OCI-LY1 (cell line): ENCODE measurements at regions not wholly inside any gene's neighbourhood (a gene's known extent, or its start where the extent isn't known, plus 50 kb on each side); places are given as distances from the start of the nearest gene placed in this dataset.

ENCODE experiments used
- H2AFZ ChIP-seq: fragments of 200-600 bp; sonication (generic), shearing (Covaris generic); 2 replicates; pipeline ENCODE4 v1.6.0; 2014; ENCODE audit warnings: antibody characterized with exemption, mild to moderate bottlenecking, low read length
- H3F3A ChIP-seq: fragments of 200-600 bp; sonication (generic), shearing (Covaris generic); 2 replicates; pipeline ENCODE4 v1.6.0; 2014; ENCODE audit warnings: mild to moderate bottlenecking, antibody characterized with exemption, low read length, moderate library complexity; ENCODE audit not compliant: insufficient read depth
- H3K27ac ChIP-seq: fragments of 200-600 bp; sonication (generic); 2 replicates; pipeline ENCODE4 v1.5.1; 2014; ENCODE audit warnings: low read length, mixed run types, mild to moderate bottlenecking, low read depth; ENCODE audit not compliant: poor library complexity, severe bottlenecking
- H3K27me3 ChIP-seq: fragments of 200-600 bp; sonication (generic); 2 replicates; pipeline ENCODE4 v1.6.0; 2014; ENCODE audit warnings: antibody characterized with exemption, mild to moderate bottlenecking, low read length, moderate library complexity; ENCODE audit not compliant: insufficient read depth
- H3K36me3 ChIP-seq: fragments of 200-600 bp; sonication (generic); 2 replicates; pipeline ENCODE4 v1.6.1; 2014; ENCODE audit warnings: mild to moderate bottlenecking, antibody characterized with exemption, low read length, moderate library complexity, mixed read lengths; ENCODE audit not compliant: insufficient read depth
- H3K4me1 ChIP-seq: fragments of 200-600 bp; sonication (generic); 2 replicates; pipeline ENCODE4 v1.5.1; 2014; ENCODE audit warnings: mild to moderate bottlenecking, low read length, moderate library complexity; ENCODE audit not compliant: insufficient read depth, severe bottlenecking
- H3K4me2 ChIP-seq: fragments of 200-600 bp; sonication (generic), shearing (Covaris generic); 2 replicates; pipeline ENCODE4 v1.6.1; 2014; ENCODE audit warnings: low read length
- H3K4me3 ChIP-seq: fragments of 200-600 bp; sonication (generic); 2 replicates; pipeline ENCODE4 v1.5.1; 2014; ENCODE audit warnings: low read length, low read depth, mild to moderate bottlenecking, mixed read lengths; ENCODE audit not compliant: poor library complexity, severe bottlenecking
- H3K79me2 ChIP-seq: fragments of 200-600 bp; shearing (Covaris generic); 2 replicates; pipeline ENCODE4 v1.6.1; 2016; ENCODE audit warnings: mixed run types, low read length, mixed read lengths; ENCODE audit not compliant: insufficient read depth
- H3K9ac ChIP-seq: fragments of 200-600 bp; sonication (generic), shearing (Covaris generic); 2 replicates; pipeline ENCODE4 v1.6.1; 2014; ENCODE audit warnings: mild to moderate bottlenecking, low read length, mixed read lengths
- H3K9me2 ChIP-seq: fragments of 200-600 bp; sonication (generic), shearing (Covaris generic); 2 replicates; pipeline ENCODE4 v1.6.1; 2014; ENCODE audit warnings: low read depth, mild to moderate bottlenecking, low read length, mixed read lengths
- H3K9me3 ChIP-seq: fragments of 200-600 bp; shearing (Covaris generic); 2 replicates; pipeline ENCODE4 v1.6.1; 2014; ENCODE audit warnings: low read length, mixed read lengths
- H4K20me1 ChIP-seq: fragments of 200-600 bp; sonication (generic), shearing (Covaris generic); 2 replicates; pipeline ENCODE4 v1.6.0; 2016; ENCODE audit warnings: mild to moderate bottlenecking, low read length; ENCODE audit not compliant: insufficient read depth
- EZH2 ChIP-seq: fragments of 200-600 bp; sonication (generic), shearing (Covaris generic); IDR thresholded peaks from 2 replicates; pipeline ENCODE4 v1.8.0; 2017; ENCODE audit warnings: borderline replicate concordance, mixed run types, mild to moderate bottlenecking, antibody characterized with exemption, low read length, moderate library complexity, mixed read lengths
- TF ChIP-seq, protein P1 (sequence below): fragments of 200-600 bp; sonication (generic), shearing (Covaris generic); IDR thresholded peaks from 2 replicates; pipeline ENCODE4 v1.5.1; 2017; ENCODE audit warnings: mild to moderate bottlenecking, antibody characterized with exemption, low read length, moderate library complexity, mixed read lengths

- Histone ChIP-seq H3K9ac (no peak overlapping the region), H3F3A (no peaks in the 10 kb centered on the region), H3K27me3 (no peaks in the 10 kb centered on the region), H3K36me3 (no peaks in the 10 kb centered on the region), H3K4me2 (no peak overlapping the region), H3K79me2 (no peaks in the 10 kb centered on the region), H3K9me3 (no peaks in the 10 kb centered on the region), H4K20me1 (no peaks in the 10 kb centered on the region), H2AFZ (no peak overlapping the region), H3K4me1 (no peaks in the 10 kb centered on the region), H3K27ac (no peak overlapping the region), H3K9me2 (no peaks in the 10 kb centered on the region), H3K4me3 (no peak overlapping the region)
- no peak for TF ChIP-seq EZH2
- TF ChIP-seq, protein P1, sequence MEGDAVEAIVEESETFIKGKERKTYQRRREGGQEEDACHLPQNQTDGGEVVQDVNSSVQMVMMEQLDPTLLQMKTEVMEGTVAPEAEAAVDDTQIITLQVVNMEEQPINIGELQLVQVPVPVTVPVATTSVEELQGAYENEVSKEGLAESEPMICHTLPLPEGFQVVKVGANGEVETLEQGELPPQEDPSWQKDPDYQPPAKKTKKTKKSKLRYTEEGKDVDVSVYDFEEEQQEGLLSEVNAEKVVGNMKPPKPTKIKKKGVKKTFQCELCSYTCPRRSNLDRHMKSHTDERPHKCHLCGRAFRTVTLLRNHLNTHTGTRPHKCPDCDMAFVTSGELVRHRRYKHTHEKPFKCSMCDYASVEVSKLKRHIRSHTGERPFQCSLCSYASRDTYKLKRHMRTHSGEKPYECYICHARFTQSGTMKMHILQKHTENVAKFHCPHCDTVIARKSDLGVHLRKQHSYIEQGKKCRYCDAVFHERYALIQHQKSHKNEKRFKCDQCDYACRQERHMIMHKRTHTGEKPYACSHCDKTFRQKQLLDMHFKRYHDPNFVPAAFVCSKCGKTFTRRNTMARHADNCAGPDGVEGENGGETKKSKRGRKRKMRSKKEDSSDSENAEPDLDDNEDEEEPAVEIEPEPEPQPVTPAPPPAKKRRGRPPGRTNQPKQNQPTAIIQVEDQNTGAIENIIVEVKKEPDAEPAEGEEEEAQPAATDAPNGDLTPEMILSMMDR: no peak
Measured at GRCh38 chr9:12065050-12065449, 628.1 kb upstream of the TYRP1 start.

DNA sequence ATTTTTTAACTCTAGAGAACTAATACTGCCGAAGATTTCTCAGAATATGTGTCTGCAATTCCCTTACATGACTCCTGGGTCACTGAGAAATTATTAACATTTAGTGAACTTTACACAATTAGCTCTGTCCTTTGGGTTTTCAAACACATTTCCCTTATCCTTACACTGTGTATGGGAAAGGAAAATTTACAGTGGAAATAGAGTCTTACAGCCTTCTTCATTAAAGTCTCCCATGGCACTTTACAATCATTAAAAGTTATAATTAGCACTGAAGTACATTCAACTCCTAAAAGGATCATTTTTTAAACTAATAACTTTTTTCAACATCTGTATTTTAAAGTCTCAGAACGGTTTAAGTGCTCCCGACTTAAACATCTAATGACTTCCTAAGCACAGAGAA, 627.5 kb upstream of the TYRP1 start:
- no peaks in the 10 kb centered on the region for H3K4me1 ChIP-seq
- H3F3A ChIP-seq: no peaks in the 10 kb centered on the region
- no peaks in the 10 kb centered on the region for H3K9me2 ChIP-seq
- H2AFZ ChIP-seq: no peak overlapping the region
- no peaks in the 10 kb centered on the region for H3K36me3 ChIP-seq
- no peaks in the 10 kb centered on the region for H3K79me2 ChIP-seq
- no peak overlapping the region for H3K4me2 ChIP-seq
- no peaks in the 10 kb centered on the region for H3K9me3 ChIP-seq
- no peaks in the 10 kb centered on the region for H4K20me1 ChIP-seq
- no peak overlapping the region for H3K4me3 ChIP-seq
- H3K27ac ChIP-seq: no peak overlapping the region
- TF ChIP-seq, protein P1: no peak
- no peak for TF ChIP-seq EZH2
- H3K27me3 ChIP-seq: no peaks in the 10 kb centered on the region
- H3K9ac ChIP-seq: no peak overlapping the region

DNA sequence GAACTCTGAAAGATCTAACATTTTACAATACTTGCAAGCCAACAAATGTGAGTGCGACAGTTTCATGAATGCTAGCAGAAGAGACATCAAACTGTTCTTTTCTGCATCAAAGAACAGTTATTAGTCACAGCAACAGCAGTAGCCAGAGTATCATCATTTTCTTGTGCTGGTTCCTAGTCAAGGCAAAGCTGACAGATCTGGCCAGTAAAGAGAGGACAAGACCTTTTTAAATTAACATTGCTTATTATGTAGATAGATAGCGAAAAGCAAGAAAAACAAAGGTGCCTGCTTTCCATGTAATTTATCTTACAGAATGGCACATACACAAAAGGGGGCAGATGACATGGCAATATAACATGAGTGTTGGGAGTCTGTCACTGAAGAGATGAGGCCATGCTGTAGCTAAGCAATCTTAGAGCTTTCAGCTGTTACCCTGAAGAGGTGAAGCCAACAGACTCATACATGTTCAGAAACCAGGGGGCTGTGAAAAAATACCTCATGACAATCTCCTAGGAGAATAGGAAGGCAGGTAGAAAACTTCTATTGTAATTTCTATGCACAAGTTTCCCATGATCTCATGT, 626.6 kb upstream of the TYRP1 start:
- Histone ChIP-seq H3F3A (no peaks in the 10 kb centered on the region), H3K4me3 (no peak overlapping the region), H3K27ac (no peak overlapping the region), H2AFZ (no peak overlapping the region), H4K20me1 (no peaks in the 10 kb centered on the region), H3K9ac (no peak overlapping the region), H3K4me2 (no peak overlapping the region), H3K4me1 (no peaks in the 10 kb centered on the region), H3K9me3 (no peaks in the 10 kb centered on the region), H3K27me3 (no peaks in the 10 kb centered on the region), H3K79me2 (no peaks in the 10 kb centered on the region), H3K36me3 (no peaks in the 10 kb centered on the region), H3K9me2 (no peaks in the 10 kb centered on the region)
- TF ChIP-seq, protein P1: no peak
- no peak for TF ChIP-seq EZH2
